Lower leg skin (tissue), 3 donors: ENCODE measurements at regions not wholly inside any gene's neighbourhood (a gene's known extent, or its start where the extent isn't known, plus 50 kb on each side); places are given as distances from the start of the nearest gene placed in this dataset.

Source experiments
- CTCF ChIP-seq, 3 donors: fragments of 450-650 bp; IDR thresholded peaks; one replicate each; pipeline ENCODE4 v1.5.1; 2016; ENCODE audit warnings: antibody characterized with exemption in 3 of 3, mild to moderate bottlenecking in 3 of 3, moderate library complexity in 2 of 3
- POLR2A ChIP-seq, 2 donors: fragments of 450-650 bp; IDR thresholded peaks; one replicate each; pipeline ENCODE4 v1.6.1; 2016 to 2017; ENCODE audit warnings: antibody characterized with exemption in 2 of 2, mild to moderate bottlenecking in 1 of 2, moderate library complexity in 1 of 2

GRCh38 chr12:97837401-97837800 is 374.8 kb downstream of the RMST start:
- TF ChIP-seq POLR2A (IDR thresholded peaks at IDR 0.05) (no peak), CTCF (IDR thresholded peaks at IDR 0.05) (no peak)
